ENCODE measurements at regions not wholly inside any gene's neighbourhood (a gene's known extent, or its start where the extent isn't known, plus 50 kb on each side); places are given as distances from the start of the nearest gene placed in this dataset.
"Not testable (repeated sequence)": the region's sequence is repeated elsewhere in the genome, so short reads cannot be mapped to it uniquely, and the experiment has no call there.

DNA sequence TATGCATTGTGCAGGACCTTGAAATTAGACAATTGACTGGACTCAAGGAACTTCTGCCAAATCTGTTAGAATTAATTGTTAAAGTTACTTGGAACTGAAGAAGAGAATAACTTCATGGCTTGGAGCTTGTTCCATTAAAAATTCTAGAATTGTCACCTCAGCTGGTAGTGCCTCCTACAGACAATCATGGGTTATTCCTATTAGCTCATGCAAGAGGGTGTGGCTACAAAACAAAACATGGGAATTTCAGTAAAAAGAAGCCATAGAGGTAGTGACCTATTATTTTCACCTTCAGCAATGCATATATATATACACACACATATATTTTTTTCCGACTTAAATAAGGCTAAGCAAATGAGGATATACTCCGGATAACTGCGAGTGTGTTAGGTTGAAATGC lies 181.9 kb upstream of the DTNA start:
- no peak overlapping the region for H3K27ac ChIP-seq (ENCODE audit: low read depth, low read length)
- H3K4me1 ChIP-seq (ENCODE audit: insufficient read depth, low read length) = peaks cover 28% of the 10 kb centered on the region
- WGBS = 90% methylated on average over 3 of the region's 3 CpGs
- H3K9ac ChIP-seq (ENCODE audit: low read depth, low read length) = no peak overlapping the region
- H3K4me3 ChIP-seq (ENCODE audit: low read length) = no peak overlapping the region
- H3K36me3 ChIP-seq (ENCODE audit: insufficient read depth, low read length) = no peaks in the 10 kb centered on the region
- no peaks in the 10 kb centered on the region for H3K9me3 ChIP-seq (ENCODE audit: insufficient read depth, low read depth, low read length)
- H3K27me3 ChIP-seq (ENCODE audit: insufficient read depth, low read length) = no peaks in the 10 kb centered on the region

DNA sequence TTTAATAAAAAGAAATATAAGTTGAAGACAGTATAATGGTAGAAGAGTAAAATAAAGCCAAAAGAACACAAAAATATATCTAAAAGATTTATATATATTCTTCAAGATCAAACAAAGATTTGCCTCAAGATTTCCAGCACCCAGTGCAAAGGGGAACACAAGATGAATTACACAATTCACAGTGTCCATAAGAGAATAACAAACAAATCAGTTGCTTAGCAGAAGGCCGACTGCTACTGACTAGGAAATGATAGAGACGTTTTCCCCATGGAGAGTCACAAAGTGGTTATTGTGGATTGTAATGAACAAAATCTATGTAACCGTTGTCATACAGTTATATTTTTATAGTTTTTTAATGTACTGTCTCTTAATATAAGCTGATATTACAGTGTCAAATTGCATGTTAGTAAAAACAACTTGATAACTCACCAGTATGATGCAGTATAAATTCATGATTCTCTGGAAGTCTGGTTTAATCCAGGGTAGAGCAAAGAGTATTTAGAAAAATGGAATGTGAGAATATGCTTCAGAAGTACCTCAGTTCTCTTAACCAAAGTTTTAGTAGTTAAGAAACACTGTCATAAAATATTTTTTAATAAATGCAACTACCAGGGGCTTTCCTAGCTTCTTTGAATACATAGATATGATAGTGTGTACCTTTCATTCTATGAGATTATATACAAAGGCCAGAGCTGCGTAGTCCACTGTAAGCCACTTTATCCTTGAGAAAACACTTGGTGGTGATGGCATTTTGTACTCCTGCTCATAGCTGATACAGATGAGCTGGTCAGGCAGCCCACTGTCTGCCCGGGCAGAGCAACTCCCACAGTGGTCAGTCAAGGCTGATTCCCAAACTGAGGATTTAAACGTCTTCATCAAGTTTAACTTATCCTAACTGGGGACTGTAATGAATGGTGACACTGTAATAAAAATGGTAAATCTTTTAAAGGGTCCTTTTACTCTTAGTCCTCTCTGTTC lies 180.5 kb upstream of the DTNA start:
- WGBS = 90% methylated on average over 6 of the region's 6 CpGs
- H3K4me3 ChIP-seq (ENCODE audit: low read length) = no peak overlapping the region

DNA sequence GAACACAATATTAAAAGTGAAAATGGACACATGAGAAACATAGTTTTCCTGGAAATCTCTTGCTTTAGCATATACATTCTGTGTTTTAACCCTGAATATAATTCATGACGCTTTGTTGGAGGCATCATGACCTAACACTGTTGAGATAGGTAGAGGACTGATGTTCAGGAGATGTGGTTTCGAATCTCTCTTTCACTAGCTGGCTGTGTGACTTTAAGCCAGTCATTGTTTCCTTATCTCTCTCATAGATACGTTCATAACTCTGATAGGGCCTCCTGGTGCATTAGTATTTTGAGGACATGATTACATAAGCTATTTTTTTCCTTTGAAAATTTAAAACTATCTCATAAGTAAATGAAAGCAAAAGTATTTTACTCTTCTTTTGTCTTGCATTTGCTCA lies 179.0 kb upstream of the DTNA start:
- peaks cover 27% of the 10 kb centered on the region for H3K4me1 ChIP-seq (ENCODE audit: insufficient read depth, low read length)
- no peaks in the 10 kb centered on the region for H3K36me3 ChIP-seq (ENCODE audit: insufficient read depth, low read length)
- H3K9me3 ChIP-seq (ENCODE audit: insufficient read depth, low read depth, low read length) = no peaks in the 10 kb centered on the region
- H3K27me3 ChIP-seq (ENCODE audit: insufficient read depth, low read length) = no peaks in the 10 kb centered on the region
- no peak overlapping the region for H3K4me3 ChIP-seq (ENCODE audit: low read length)
- WGBS = 95% methylated on average over 3 of the region's 3 CpGs
- no peak overlapping the region for H3K9ac ChIP-seq (ENCODE audit: low read depth, low read length)
- no peak overlapping the region for H3K27ac ChIP-seq (ENCODE audit: low read depth, low read length)

More for the DNA sequence above, 180.5 kb upstream of the DTNA start:
- Histone ChIP-seq H3K9me3 (ENCODE audit: insufficient read depth, low read depth, low read length) (no peaks in the 10 kb centered on the region), H3K36me3 (ENCODE audit: insufficient read depth, low read length) (no peaks in the 10 kb centered on the region), H3K9ac (ENCODE audit: low read depth, low read length) (no peak overlapping the region), H3K4me1 (ENCODE audit: insufficient read depth, low read length) (peaks cover 28% of the 10 kb centered on the region), H3K27ac (ENCODE audit: low read depth, low read length) (no peak overlapping the region), H3K27me3 (ENCODE audit: insufficient read depth, low read length) (no peaks in the 10 kb centered on the region)

DNA sequence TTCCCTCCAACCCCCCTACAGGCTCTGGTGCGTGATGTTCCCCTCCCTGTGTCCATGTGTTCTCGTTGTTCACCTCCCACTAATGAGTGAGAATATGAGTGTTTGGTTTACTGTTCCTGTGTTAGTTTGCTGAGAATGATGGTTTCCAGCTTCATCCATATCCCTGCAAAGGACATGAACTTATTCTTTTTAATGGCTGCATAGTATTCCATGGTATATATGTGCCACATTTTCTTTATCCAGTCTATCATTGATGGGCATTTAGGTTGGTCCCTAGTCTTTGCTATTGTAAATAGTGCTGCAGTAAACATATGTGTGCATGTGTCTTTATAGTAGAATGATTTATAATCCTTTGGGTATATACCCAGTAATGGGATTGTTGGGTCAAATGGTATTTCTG lies 175.5 kb upstream of the DTNA start:
- H3K9ac ChIP-seq (ENCODE audit: low read depth, low read length); H3K9me3 ChIP-seq (ENCODE audit: insufficient read depth, low read depth, low read length); H3K4me3 ChIP-seq (ENCODE audit: low read length); H3K27ac ChIP-seq (ENCODE audit: low read depth, low read length); H3K27me3 ChIP-seq (ENCODE audit: insufficient read depth, low read length); H3K36me3 ChIP-seq (ENCODE audit: insufficient read depth, low read length): not testable (repeated sequence)
- H3K4me1 ChIP-seq (ENCODE audit: insufficient read depth, low read length) = peaks cover 35% of the 10 kb centered on the region
- WGBS = 94% methylated on average over 2 of the region's 2 CpGs

DNA sequence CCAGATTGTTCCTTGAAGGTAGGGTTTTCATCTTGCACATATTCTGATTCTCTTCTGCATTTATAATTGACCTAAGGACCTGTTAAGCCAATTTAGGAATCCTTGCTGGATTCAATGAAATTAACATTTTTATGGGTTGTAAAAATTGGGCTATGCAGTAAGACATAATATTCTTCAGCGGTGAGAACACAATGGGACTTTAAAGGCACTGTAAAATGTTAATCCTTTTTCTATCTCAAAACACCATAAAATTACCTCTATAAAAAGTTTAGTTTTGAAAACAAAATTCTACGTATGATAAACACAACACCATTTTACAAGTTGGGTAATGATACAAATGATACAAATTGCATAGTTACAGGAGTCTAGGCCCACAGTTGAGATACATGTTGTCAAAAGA lies 169.2 kb upstream of the DTNA start:
- no peaks in the 10 kb centered on the region for H3K9me3 ChIP-seq (ENCODE audit: insufficient read depth, low read depth, low read length)
- WGBS = 100% methylated on average over 1 of the region's 2 CpGs
- peaks cover 27% of the 10 kb centered on the region for H3K4me1 ChIP-seq (ENCODE audit: insufficient read depth, low read length)
- H3K9ac ChIP-seq (ENCODE audit: low read depth, low read length) = no peak overlapping the region
- H3K27me3 ChIP-seq (ENCODE audit: insufficient read depth, low read length) = no peaks in the 10 kb centered on the region
- no peak overlapping the region for H3K4me3 ChIP-seq (ENCODE audit: low read length)
- no peak overlapping the region for H3K27ac ChIP-seq (ENCODE audit: low read depth, low read length)
- no peaks in the 10 kb centered on the region for H3K36me3 ChIP-seq (ENCODE audit: insufficient read depth, low read length)

DNA sequence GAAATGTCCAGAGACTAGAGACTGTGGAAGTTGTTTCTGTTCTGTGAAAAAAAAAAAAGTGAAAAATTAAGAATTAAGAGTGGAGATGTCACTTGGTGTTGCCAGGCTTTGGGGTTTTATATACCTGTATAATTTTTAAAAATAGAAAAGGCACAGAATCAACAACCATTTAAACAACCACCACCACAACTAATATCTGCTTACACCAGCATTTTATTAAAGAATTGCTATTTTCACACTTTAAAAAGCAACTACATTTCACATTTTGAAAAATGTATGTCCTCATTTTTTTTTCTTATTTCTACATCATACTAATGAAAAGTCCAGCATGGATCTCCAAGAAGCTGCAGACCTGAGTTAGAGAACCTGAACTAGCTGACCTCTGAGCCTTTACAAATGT lies 167.5 kb upstream of the DTNA start:
- Histone ChIP-seq H3K27ac (ENCODE audit: low read depth, low read length) (no peak overlapping the region), H3K36me3 (ENCODE audit: insufficient read depth, low read length) (no peaks in the 10 kb centered on the region), H3K4me1 (ENCODE audit: insufficient read depth, low read length) (peaks cover 34% of the 10 kb centered on the region), H3K9ac (ENCODE audit: low read depth, low read length) (no peak overlapping the region), H3K9me3 (ENCODE audit: insufficient read depth, low read depth, low read length) (no peaks in the 10 kb centered on the region), H3K4me3 (ENCODE audit: low read length) (no peak overlapping the region), H3K27me3 (ENCODE audit: insufficient read depth, low read length) (no peaks in the 10 kb centered on the region)

DNA sequence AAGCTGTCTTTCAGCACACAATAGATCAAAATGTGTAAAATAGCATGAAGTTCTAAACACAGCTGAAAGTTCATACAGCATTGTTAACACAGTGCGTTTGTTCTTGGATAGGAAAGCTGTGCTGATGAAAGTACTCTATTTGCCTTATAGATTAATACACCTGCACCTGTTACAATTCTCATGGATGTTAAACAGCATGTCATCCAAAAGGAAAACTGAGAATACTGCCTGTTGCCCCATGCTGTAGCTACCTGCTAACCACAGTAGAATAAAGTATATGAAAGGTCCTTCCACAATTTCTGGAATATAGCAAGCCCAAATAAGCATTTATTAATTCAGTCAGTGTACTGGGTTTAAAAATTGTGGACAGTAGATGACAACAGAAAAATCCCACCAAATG lies 166.7 kb upstream of the DTNA start:
- Histone ChIP-seq H3K27me3 (ENCODE audit: insufficient read depth, low read length) (no peaks in the 10 kb centered on the region), H3K9me3 (ENCODE audit: insufficient read depth, low read depth, low read length) (no peaks in the 10 kb centered on the region), H3K36me3 (ENCODE audit: insufficient read depth, low read length) (no peaks in the 10 kb centered on the region), H3K27ac (ENCODE audit: low read depth, low read length) (no peak overlapping the region), H3K4me1 (ENCODE audit: insufficient read depth, low read length) (peaks cover 36% of the 10 kb centered on the region), H3K4me3 (ENCODE audit: low read length) (no peak overlapping the region), H3K9ac (ENCODE audit: low read depth, low read length) (no peak overlapping the region)
- WGBS = 100% methylated on average over 1 of the region's 1 CpG

DNA sequence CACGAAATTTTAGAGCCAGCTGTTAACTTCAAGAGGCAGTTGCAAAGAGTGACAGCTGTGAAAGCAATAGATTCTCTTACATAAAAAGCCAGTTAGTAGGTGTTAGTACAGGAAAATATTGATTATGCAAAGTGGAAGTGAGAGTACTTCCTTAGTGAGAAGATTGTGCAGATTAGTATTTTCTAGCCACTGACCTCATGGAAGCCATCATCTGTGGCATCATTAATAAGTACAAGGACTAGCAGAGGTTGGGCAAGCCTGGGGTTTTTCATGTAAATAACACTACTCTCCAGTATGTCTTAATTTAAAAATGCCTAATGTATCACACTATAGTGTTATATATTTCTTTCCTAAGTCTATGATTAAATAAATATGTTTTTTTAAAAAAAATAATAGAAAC lies 166.2 kb upstream of the DTNA start:
- H3K9me3 ChIP-seq (ENCODE audit: insufficient read depth, low read depth, low read length) = no peaks in the 10 kb centered on the region
- H3K4me3 ChIP-seq (ENCODE audit: low read length) = no peak overlapping the region
- WGBS = 91% methylated on average over 1 of the region's 1 CpG
- H3K27me3 ChIP-seq (ENCODE audit: insufficient read depth, low read length) = no peaks in the 10 kb centered on the region
- no peaks in the 10 kb centered on the region for H3K36me3 ChIP-seq (ENCODE audit: insufficient read depth, low read length)
- no peak overlapping the region for H3K9ac ChIP-seq (ENCODE audit: low read depth, low read length)
- no peak overlapping the region for H3K27ac ChIP-seq (ENCODE audit: low read depth, low read length)
- peaks cover 41% of the 10 kb centered on the region for H3K4me1 ChIP-seq (ENCODE audit: insufficient read depth, low read length)

DNA sequence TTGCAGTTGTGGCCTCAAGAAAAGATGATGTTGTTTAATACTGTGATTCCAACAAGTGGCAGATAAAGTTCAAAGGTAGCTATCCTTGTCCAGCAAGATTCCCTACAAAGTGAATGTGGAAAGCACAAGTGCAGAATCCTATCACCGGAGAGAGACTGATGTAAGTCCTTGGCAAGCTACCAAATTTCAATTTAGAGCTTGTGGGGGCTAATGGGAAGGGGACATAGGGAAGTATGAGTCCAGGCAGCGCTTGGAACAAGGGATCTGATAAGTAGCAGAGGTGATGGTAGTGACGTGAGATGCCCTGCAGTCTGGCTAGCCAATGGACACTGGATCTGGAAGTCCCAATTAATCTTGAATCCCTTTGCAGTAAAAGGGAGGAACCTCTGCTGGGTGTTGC lies 165.2 kb upstream of the DTNA start:
- Histone ChIP-seq H3K9me3 (ENCODE audit: insufficient read depth, low read depth, low read length) (no peaks in the 10 kb centered on the region), H3K4me3 (ENCODE audit: low read length) (no peak overlapping the region), H3K36me3 (ENCODE audit: insufficient read depth, low read length) (no peaks in the 10 kb centered on the region), H3K27me3 (ENCODE audit: insufficient read depth, low read length) (no peaks in the 10 kb centered on the region), H3K4me1 (ENCODE audit: insufficient read depth, low read length) (peaks cover 51% of the 10 kb centered on the region), H3K9ac (ENCODE audit: low read depth, low read length) (no peak overlapping the region), H3K27ac (ENCODE audit: low read depth, low read length) (no peak overlapping the region)
- 95% methylated on average over 3 of the region's 3 CpGs for WGBS

DNA sequence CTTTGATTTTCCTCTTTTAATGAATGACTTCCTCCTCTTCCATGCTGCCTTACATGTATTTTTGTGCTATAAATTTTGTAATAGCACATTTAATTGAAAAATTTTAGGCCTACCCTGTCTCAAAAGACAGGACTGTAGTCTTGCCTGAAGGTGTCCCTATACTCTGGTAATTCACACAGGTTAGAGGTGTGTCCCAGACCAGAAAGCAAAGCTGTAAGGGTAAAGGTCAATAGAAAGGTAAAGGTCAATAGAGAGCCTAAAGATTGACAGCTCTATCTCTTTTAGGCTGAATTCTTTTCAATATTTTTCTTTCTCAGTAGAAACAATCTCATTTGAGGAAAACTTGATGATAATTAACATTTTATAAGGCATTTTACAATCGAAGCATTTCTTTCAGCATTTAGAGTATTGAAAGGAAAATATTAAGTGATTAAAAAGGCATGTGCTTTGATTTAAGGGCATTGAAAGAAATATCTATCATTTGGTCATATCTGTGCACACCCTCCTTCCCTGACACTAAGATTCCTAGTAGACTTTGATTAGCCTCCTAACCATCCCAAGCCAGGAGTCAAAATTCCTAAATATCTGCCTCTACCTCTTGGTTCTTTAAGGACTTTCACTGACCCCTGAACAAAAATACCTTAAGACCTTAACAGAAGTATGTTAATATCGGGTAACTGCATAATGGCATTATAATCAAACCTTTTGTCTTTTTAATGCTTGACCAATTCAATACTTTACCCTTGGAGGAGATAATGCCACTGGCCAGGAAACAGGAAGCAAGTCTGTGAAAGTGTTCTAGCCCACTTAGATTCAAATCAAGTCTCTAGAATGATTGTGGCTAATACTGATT lies 161.8 kb upstream of the DTNA start:
- Histone ChIP-seq H3K4me3 (ENCODE audit: low read length) (peak overlapping the region; percentile 4; the same call in 1 of the 2 replicates), H3K9me3 (ENCODE audit: insufficient read depth, low read depth, low read length) (no peaks in the 10 kb centered on the region), H3K27me3 (ENCODE audit: insufficient read depth, low read length) (no peaks in the 10 kb centered on the region), H3K4me1 (ENCODE audit: insufficient read depth, low read length) (peaks cover 63% of the 10 kb centered on the region), H3K9ac (ENCODE audit: low read depth, low read length) (peak overlapping the region; percentile 5; the same call in 1 of the 2 replicates), H3K36me3 (ENCODE audit: insufficient read depth, low read length) (no peaks in the 10 kb centered on the region), H3K27ac (ENCODE audit: low read depth, low read length) (peak overlapping the region; percentile 87)
- 83% methylated on average over 1 of the region's 2 CpGs for whole genome bisulfite sequencing

DNA sequence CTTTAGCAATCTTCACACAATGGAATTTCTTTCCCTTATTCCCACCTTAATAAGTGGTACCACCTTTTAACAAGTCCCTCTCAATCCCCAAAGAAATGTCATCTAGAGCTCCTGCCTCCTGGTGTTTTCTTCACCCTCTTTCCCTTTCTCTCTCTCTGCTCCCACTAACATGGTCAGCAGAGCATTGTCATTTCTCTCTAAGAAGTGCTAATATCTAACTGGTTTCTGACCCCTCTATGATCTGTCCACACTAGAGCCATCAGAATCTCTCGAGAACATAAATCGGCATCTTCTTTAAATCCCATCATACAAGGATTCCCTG lies 161.2 kb upstream of the DTNA start:
- WGBS = 41% methylated on average over 2 of the region's 2 CpGs
- Histone ChIP-seq H3K27me3 (ENCODE audit: insufficient read depth, low read length) (no peaks in the 10 kb centered on the region), H3K9ac (ENCODE audit: low read depth, low read length) (peak overlapping the region; percentile 5), H3K27ac (ENCODE audit: low read depth, low read length) (peak overlapping the region; percentile 87), H3K4me3 (ENCODE audit: low read length) (peak overlapping the region; percentile 4; the same call in 1 of the 2 replicates), H3K4me1 (ENCODE audit: insufficient read depth, low read length) (peaks cover 63% of the 10 kb centered on the region), H3K9me3 (ENCODE audit: insufficient read depth, low read depth, low read length) (no peaks in the 10 kb centered on the region), H3K36me3 (ENCODE audit: insufficient read depth, low read length) (no peaks in the 10 kb centered on the region)
